Astrocyte (in vitro differentiated cells and primary cell): ENCODE measurements at regions not wholly inside any gene's neighbourhood (a gene's known extent, or its start where the extent isn't known, plus 50 kb on each side); places are given as distances from the start of the nearest gene placed in this dataset.

ENCODE experiments used
- EZH2 ChIP-seq: IDR thresholded peaks from 2 replicates; pipeline ENCODE4 v1.6.1; 2012; ENCODE audit warnings: mild to moderate bottlenecking, low read length, inconsistent platforms; ENCODE audit not compliant: insufficient read depth
- TF ChIP-seq, protein P1 (sequence below): IDR thresholded peaks from 2 replicates; pipeline ENCODE4 v1.5.1; 2011; ENCODE audit warnings: low read depth, mild to moderate bottlenecking, inconsistent platforms, low read length, moderate library complexity; ENCODE audit not compliant: insufficient read depth

DNA sequence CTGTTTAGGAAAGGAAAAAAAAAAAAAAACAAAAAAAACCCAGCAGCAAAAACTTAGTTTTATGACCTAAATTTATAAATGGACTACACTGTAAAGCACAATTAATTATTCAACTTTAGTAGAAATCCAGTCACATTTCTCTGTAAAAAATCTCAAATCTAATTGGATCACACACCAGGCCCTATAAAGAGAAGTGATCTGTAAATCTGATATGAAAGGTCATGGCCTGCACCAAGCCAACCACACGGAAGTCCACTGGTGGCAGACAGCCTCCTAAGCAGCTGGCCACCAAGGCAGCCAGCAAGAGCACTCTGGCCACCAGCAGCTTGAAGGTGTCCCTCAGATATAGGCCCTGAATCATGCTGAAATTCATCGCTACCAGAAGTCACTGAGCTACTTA lies 131.6 kb downstream of the HFE start:
- TF ChIP-seq, protein P1, sequence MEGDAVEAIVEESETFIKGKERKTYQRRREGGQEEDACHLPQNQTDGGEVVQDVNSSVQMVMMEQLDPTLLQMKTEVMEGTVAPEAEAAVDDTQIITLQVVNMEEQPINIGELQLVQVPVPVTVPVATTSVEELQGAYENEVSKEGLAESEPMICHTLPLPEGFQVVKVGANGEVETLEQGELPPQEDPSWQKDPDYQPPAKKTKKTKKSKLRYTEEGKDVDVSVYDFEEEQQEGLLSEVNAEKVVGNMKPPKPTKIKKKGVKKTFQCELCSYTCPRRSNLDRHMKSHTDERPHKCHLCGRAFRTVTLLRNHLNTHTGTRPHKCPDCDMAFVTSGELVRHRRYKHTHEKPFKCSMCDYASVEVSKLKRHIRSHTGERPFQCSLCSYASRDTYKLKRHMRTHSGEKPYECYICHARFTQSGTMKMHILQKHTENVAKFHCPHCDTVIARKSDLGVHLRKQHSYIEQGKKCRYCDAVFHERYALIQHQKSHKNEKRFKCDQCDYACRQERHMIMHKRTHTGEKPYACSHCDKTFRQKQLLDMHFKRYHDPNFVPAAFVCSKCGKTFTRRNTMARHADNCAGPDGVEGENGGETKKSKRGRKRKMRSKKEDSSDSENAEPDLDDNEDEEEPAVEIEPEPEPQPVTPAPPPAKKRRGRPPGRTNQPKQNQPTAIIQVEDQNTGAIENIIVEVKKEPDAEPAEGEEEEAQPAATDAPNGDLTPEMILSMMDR, result no peak
- TF ChIP-seq EZH2, result no peak
